Activated naive CD4-positive, alpha-beta T cell treated with Interleukin-2 at 50 U/mL for 16 hours (primary cell): ENCODE measurements at regions not wholly inside any gene's neighbourhood (a gene's known extent, or its start where the extent isn't known, plus 50 kb on each side); places are given as distances from the start of the nearest gene placed in this dataset.

Experiments used
- DNase-seq: peaks from one replicate; pipeline ENCODE4 v3.0.0-alpha.2; 2020

GRCh38 chr21:17869115-17869514 is 50.0 kb upstream of the C21orf91 start:
- no peak for DNase-seq
